Smooth muscle cell (in vitro differentiated cells): ENCODE measurements at regions not wholly inside any gene's neighbourhood (a gene's known extent, or its start where the extent isn't known, plus 50 kb on each side); places are given as distances from the start of the nearest gene placed in this dataset.
A peak's percentile ranks its signal among the peaks of the same experiment; 100 is the strongest.

Source experiments
- DNase-seq: peaks from one replicate; lab custom pipeline; 2025; ENCODE audit not compliant: unreplicated experiment; lab: John Stamatoyannopoulos, UW
- H2AFZ ChIP-seq: fragments of 200-600 bp; sonication (generic); 2 replicates; pipeline ENCODE4 v1.6.0; 2016; ENCODE audit warnings: antibody characterized with exemption, low read depth, mild to moderate bottlenecking
- H3F3A ChIP-seq: fragments of 200-600 bp; sonication (generic); 2 replicates; pipeline ENCODE4 v1.6.0; 2017; ENCODE audit warnings: antibody characterized with exemption, low read depth
- H3K27ac ChIP-seq: fragments of 200-600 bp; sonication (generic); 2 replicates; pipeline ENCODE4 v1.5.1; 2016; ENCODE audit warnings: low read depth, mild to moderate bottlenecking
- H3K27me3 ChIP-seq: fragments of 200-600 bp; sonication (generic); 2 replicates; pipeline ENCODE4 v1.6.1; 2016; ENCODE audit warnings: low read depth, mild to moderate bottlenecking
- H3K36me3 ChIP-seq: fragments of 200-600 bp; sonication (generic); 2 replicates; pipeline ENCODE4 v1.5.1; 2016; ENCODE audit warnings: low read depth
- H3K4me1 ChIP-seq: fragments of 200-600 bp; sonication (generic); 2 replicates; pipeline ENCODE4 v1.5.1; 2016; ENCODE audit warnings: low read depth
- H3K4me2 ChIP-seq: fragments of 200-600 bp; sonication (generic); 2 replicates; pipeline ENCODE4 v1.6.0; 2016; ENCODE audit warnings: mild to moderate bottlenecking
- H3K4me3 ChIP-seq: fragments of 200-600 bp; sonication (generic); 2 replicates; pipeline ENCODE4 v1.5.1; 2016; ENCODE audit warnings: mild to moderate bottlenecking
- H3K79me2 ChIP-seq: fragments of 200-600 bp; sonication (generic); 2 replicates; pipeline ENCODE4 v1.6.0; 2016; ENCODE audit warnings: low read depth, mild to moderate bottlenecking
- H3K9ac ChIP-seq: fragments of 200-600 bp; sonication (generic); 2 replicates; pipeline ENCODE4 v1.6.0; 2016; ENCODE audit warnings: low read depth
- H3K9me3 ChIP-seq: fragments of 200-600 bp; sonication (generic); replicated peaks from 2 replicates; pipeline ENCODE4 v1.5.1; 2016; ENCODE audit warnings: low read depth
- H4K20me1 ChIP-seq: fragments of 200-600 bp; sonication (generic); 2 replicates; pipeline ENCODE4 v1.6.0; 2016; ENCODE audit warnings: low read depth
- WGBS: methylation state at CpG from one replicate; pipeline ENCODE4 v1.1.7; 2016; ENCODE audit warnings: low lambda C conversion rate; 5-methylcytosine and 5-hydroxymethylcytosine counted together
- TF ChIP-seq, protein P1 (sequence below): fragments of 200-600 bp; sonication (generic); IDR thresholded peaks from 2 replicates; pipeline ENCODE4 v1.5.1; 2017; ENCODE audit warnings: borderline replicate concordance, mild to moderate bottlenecking, antibody characterized with exemption; ENCODE audit not compliant: insufficient read depth, poor library complexity, severe bottlenecking

DNA sequence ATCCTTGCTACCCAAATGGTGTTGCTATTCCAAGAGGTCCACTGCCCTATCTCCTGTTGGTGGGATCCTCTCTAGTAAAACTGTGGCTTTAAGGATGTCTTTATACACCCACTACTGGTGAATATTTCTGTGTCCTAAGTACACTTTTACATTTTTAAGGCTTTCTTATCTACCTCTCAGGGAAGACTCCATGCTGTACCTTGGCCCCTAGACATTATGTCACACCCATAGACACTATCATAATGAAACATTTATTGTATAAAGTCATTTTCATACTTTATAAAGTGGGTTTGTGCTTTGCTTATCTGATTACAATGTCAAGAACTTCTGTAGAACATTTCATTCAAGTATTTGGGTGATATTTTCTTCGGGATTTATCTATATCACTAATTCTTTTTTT, 270.3 kb upstream of the SNX7 start:
- no peaks in the 10 kb centered on the region for H4K20me1 ChIP-seq
- WGBS = 100% methylated on average over 1 of the region's 1 CpG
- TF ChIP-seq, protein P1, sequence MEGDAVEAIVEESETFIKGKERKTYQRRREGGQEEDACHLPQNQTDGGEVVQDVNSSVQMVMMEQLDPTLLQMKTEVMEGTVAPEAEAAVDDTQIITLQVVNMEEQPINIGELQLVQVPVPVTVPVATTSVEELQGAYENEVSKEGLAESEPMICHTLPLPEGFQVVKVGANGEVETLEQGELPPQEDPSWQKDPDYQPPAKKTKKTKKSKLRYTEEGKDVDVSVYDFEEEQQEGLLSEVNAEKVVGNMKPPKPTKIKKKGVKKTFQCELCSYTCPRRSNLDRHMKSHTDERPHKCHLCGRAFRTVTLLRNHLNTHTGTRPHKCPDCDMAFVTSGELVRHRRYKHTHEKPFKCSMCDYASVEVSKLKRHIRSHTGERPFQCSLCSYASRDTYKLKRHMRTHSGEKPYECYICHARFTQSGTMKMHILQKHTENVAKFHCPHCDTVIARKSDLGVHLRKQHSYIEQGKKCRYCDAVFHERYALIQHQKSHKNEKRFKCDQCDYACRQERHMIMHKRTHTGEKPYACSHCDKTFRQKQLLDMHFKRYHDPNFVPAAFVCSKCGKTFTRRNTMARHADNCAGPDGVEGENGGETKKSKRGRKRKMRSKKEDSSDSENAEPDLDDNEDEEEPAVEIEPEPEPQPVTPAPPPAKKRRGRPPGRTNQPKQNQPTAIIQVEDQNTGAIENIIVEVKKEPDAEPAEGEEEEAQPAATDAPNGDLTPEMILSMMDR = no peak

DNA sequence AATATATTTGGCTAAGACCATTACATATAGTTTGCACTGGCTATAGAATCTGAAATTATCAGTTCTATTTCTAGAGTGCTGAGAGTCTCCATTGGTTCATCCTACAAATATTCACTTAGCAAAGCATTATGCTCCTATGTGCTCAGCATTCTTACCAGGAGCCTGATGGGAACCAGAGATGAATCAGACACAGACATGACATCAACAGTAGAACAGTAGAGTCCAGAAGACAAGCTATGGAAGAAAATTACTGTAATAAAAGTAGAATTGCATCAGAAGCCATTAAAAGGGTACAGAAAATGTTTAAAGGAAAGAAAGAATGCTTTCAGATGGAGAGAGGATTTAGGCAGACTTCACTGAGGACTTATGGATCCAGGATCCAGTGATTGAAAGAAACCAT, 271.7 kb upstream of the SNX7 start:
- H3K27me3 ChIP-seq = no peaks in the 10 kb centered on the region
- H3K4me1 ChIP-seq = peaks cover 20% of the 10 kb centered on the region
- H3K36me3 ChIP-seq = no peaks in the 10 kb centered on the region
- H3K27ac ChIP-seq = peak overlapping the region; percentile 89
- H4K20me1 ChIP-seq = no peaks in the 10 kb centered on the region
- H3K4me3 ChIP-seq = no peak overlapping the region
- H3F3A ChIP-seq = no peaks in the 10 kb centered on the region
- peak overlapping the region; percentile 70 for H3K4me2 ChIP-seq
- H3K9ac ChIP-seq = peak overlapping the region; percentile 65
- TF ChIP-seq, protein P1 = no peak
- peak overlapping the region; percentile 81 for H2AFZ ChIP-seq
- H3K79me2 ChIP-seq = no peaks in the 10 kb centered on the region
- no peak for DNase-seq
- no peaks in the 10 kb centered on the region for H3K9me3 ChIP-seq

More for the DNA sequence above, 270.3 kb upstream of the SNX7 start:
- no peak overlapping the region for H3K27ac ChIP-seq
- H3K4me2 ChIP-seq = no peak overlapping the region
- no peaks in the 10 kb centered on the region for H3F3A ChIP-seq
- no peak overlapping the region for H3K9ac ChIP-seq
- H3K79me2 ChIP-seq = no peaks in the 10 kb centered on the region
- no peaks in the 10 kb centered on the region for H3K36me3 ChIP-seq
- no peak overlapping the region for H2AFZ ChIP-seq
- no peak for DNase-seq
- H3K9me3 ChIP-seq = no peaks in the 10 kb centered on the region
- H3K27me3 ChIP-seq = no peaks in the 10 kb centered on the region
- no peak overlapping the region for H3K4me3 ChIP-seq
- peaks cover 10% of the 10 kb centered on the region for H3K4me1 ChIP-seq

DNA sequence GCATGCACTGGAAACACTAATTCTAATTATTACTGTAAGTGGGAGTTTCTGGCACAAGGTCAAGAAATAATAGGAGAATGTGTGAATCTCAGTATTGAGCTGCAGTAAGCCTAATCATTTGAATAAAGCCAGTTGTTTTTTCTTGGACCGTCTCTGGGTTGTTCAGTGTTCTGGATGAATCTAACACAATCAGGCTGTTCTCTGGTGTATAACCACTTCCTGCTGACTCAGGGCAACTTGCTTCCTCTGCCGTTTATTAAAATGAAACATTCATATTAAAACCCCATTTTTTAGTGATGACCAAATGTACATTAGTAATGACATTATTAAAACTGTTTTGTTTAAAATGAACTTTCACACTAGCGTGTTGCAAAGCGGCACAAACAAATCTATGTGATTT, 273.1 kb upstream of the SNX7 start:
- no peaks in the 10 kb centered on the region for H3K27me3 ChIP-seq
- no peaks in the 10 kb centered on the region for H4K20me1 ChIP-seq
- H3K9me3 ChIP-seq = no peaks in the 10 kb centered on the region
- H3K79me2 ChIP-seq = no peaks in the 10 kb centered on the region
- peak overlapping the region; percentile 70 for H3K4me2 ChIP-seq
- WGBS = 38% methylated on average over 4 of the region's 4 CpGs
- H3K4me3 ChIP-seq = no peak overlapping the region
- peak overlapping the region; percentile 6 for H3K9ac ChIP-seq
- H3K36me3 ChIP-seq = no peaks in the 10 kb centered on the region
- peak overlapping the region; percentile 53 for H2AFZ ChIP-seq
- peaks cover 20% of the 10 kb centered on the region for H3K4me1 ChIP-seq
- DNase-seq = no peak
- TF ChIP-seq, protein P1 = no peak
- peak overlapping the region; percentile 89 for H3K27ac ChIP-seq
- H3F3A ChIP-seq = no peaks in the 10 kb centered on the region

DNA sequence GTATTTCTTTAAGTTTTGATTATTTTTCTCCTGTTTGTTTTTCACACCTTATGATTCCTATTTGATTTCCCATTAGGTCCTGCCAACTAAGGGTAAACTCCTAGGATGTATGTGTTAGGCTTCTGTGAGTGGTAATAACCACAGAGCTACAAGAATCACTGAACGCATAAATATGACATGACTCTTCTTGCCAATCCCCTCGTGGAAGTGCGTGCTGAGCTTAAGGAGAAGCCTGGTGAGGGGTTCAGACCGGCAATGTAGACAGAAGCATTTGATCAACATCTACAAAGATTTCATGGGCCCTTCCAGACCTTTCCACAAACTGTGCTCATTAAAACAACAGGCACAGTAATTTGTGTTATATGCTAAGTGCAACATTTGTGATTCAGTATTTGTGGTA, 273.8 kb upstream of the SNX7 start:
- peak overlapping the region; percentile 89 for H3K27ac ChIP-seq
- H3K9me3 ChIP-seq = no peaks in the 10 kb centered on the region
- peak overlapping the region; percentile 70 for H3K4me2 ChIP-seq
- peak overlapping the region; percentile 53 for H2AFZ ChIP-seq
- no peaks in the 10 kb centered on the region for H4K20me1 ChIP-seq
- WGBS = 17% methylated on average over 4 of the region's 4 CpGs
- H3K4me3 ChIP-seq = no peak overlapping the region
- DNase-seq = no peak
- no peaks in the 10 kb centered on the region for H3F3A ChIP-seq
- H3K9ac ChIP-seq = peak overlapping the region; percentile 6
- H3K79me2 ChIP-seq = no peaks in the 10 kb centered on the region
- TF ChIP-seq, protein P1 = no peak
- H3K4me1 ChIP-seq = peaks cover 20% of the 10 kb centered on the region
- no peaks in the 10 kb centered on the region for H3K36me3 ChIP-seq
- H3K27me3 ChIP-seq = no peaks in the 10 kb centered on the region
